ENCODE measurements at regions not wholly inside any gene's neighbourhood (a gene's known extent, or its start where the extent isn't known, plus 50 kb on each side); places are given as distances from the start of the nearest gene placed in this dataset.

DNA sequence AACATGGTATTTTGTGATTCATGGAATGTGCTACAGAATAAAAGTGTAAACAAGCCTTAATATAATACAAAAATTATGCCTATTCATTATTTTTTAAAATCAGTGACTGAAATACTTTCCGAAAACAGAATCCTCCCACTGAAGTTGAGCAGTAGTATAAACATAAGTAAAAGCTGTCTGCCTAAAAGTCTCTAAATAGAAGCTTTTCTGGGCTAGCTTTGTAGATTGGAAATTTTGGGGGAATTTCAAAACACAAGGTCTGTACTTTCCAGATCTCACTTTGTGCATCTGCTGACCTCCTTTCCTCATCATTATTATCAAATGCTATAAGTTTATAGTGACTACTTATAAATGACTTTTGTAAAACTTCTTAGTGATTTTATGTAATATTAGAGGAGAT lies 80.4 kb upstream of the TRHDE start:
- H3K36me3 Mint-ChIP-seq (ENCODE audit: insufficient read depth in 1 of 3, low read depth in 3 of 3) = peaks cover 0 to 5% (median 4%) of the 10 kb centered on the region in 3 experiments; a peak in 4 of 7 replicates
- Histone ChIP-seq H3K18ac (ENCODE audit: insufficient read length, low read depth, low read length) (no peak overlapping the region), H3K4ac (ENCODE audit: low read depth, low read length) (no peak overlapping the region), H3K23ac (ENCODE audit: insufficient read length, low read depth, low read length) (no peak overlapping the region), H3K9ac (ENCODE audit: extremely low read depth, insufficient read length, low read length) (no peak overlapping the region), H3K56ac (ENCODE audit: insufficient read length, low read depth, low read length) (no peak overlapping the region), H4K91ac (ENCODE audit: insufficient read length, low read depth, low read length) (no peak overlapping the region), H4K20me1 (ENCODE audit: control insufficient read depth, insufficient read depth, insufficient read length) (no peaks in the 10 kb centered on the region), H2BK120ac (ENCODE audit: low read depth, low read length, poor library complexity, severe bottlenecking) (no peak overlapping the region), H4K5ac (ENCODE audit: insufficient read length, low read depth, low read length) (no peak overlapping the region), H3K23me2 (ENCODE audit: insufficient read length, low read depth, low read length, poor library complexity, severe bottlenecking) (no peaks in the 10 kb centered on the region), H4K8ac (replicated peaks; ENCODE audit: insufficient read length, low read depth, low read length) (no peak overlapping the region), H3T11ph (ENCODE audit: low read length) (no peak overlapping the region), H2BK15ac (ENCODE audit: low read depth, low read length) (no peak overlapping the region), H3K27ac (ENCODE audit: insufficient read length, low read depth, low read length) (no peak overlapping the region), H2BK20ac (ENCODE audit: low read depth, low read length, poor library complexity, severe bottlenecking) (no peak overlapping the region), H3K79me2 (ENCODE audit: insufficient read depth, low read length) (no peaks in the 10 kb centered on the region), H2AFZ (ENCODE audit: low read length) (no peak overlapping the region), H2BK5ac (ENCODE audit: insufficient read length, low read length) (no peak overlapping the region), H3K4me2 (ENCODE audit: insufficient read depth, insufficient read length, low read length) (no peak overlapping the region), H3K79me1 (ENCODE audit: insufficient read depth, low read depth, low read length, poor library complexity, severe bottlenecking) (no peaks in the 10 kb centered on the region), H2BK12ac (ENCODE audit: insufficient read length, low read depth, low read length) (no peak overlapping the region), H3K14ac (ENCODE audit: insufficient read depth, low read length) (no peak overlapping the region), H2AK5ac (ENCODE audit: insufficient read length, low read length) (no peak overlapping the region), H3K9me3 (ENCODE audit: control insufficient read depth, low read depth, low read length) (no peaks in the 10 kb centered on the region), H3K27me3 (ENCODE audit: insufficient read depth, low read length) (no peaks in the 10 kb centered on the region), H3K4me1 (ENCODE audit: insufficient read depth, low read length) (no peaks in the 10 kb centered on the region; the same call in 1 of the 2 replicates)
- peaks cover 10 to 12% of the 10 kb centered on the region in 2 experiments for H3K4me1 Mint-ChIP-seq
- H3K27me3 Mint-ChIP-seq (ENCODE audit: low read depth) = no peaks in the 10 kb centered on the region
- H3K9me3 Mint-ChIP-seq = peaks cover 3 to 10% of the 10 kb centered on the region in 2 experiments; a peak in 3 of 5 replicates
- no CpG with 5 or more reads among the region's 1 CpG for WGBS (ENCODE audit: extremely low coverage, insufficient read length, low lambda C conversion rate)
- no peak overlapping the region for H3K4me3 Mint-ChIP-seq
- TF ChIP-seq, protein P1, sequence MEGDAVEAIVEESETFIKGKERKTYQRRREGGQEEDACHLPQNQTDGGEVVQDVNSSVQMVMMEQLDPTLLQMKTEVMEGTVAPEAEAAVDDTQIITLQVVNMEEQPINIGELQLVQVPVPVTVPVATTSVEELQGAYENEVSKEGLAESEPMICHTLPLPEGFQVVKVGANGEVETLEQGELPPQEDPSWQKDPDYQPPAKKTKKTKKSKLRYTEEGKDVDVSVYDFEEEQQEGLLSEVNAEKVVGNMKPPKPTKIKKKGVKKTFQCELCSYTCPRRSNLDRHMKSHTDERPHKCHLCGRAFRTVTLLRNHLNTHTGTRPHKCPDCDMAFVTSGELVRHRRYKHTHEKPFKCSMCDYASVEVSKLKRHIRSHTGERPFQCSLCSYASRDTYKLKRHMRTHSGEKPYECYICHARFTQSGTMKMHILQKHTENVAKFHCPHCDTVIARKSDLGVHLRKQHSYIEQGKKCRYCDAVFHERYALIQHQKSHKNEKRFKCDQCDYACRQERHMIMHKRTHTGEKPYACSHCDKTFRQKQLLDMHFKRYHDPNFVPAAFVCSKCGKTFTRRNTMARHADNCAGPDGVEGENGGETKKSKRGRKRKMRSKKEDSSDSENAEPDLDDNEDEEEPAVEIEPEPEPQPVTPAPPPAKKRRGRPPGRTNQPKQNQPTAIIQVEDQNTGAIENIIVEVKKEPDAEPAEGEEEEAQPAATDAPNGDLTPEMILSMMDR (conservative IDR thresholded peaks at IDR 0.05) = no peak
- no peak overlapping the region for H3K27ac Mint-ChIP-seq
- DNase-seq = no peak

All from H9 (cell line).